Vagina (tissue), 2 donors: ENCODE measurements at regions not wholly inside any gene's neighbourhood (a gene's known extent, or its start where the extent isn't known, plus 50 kb on each side); places are given as distances from the start of the nearest gene placed in this dataset.

ENCODE experiments used
- DNase-seq, 2 donors: peaks; one replicate each; pipeline ENCODE4 v3.0.0-alpha.2; 2017; ENCODE audit errors: extremely low spot score in 2 of 2
- H3K27ac ChIP-seq: fragments of 200-600 bp; sonication (generic); one replicate; pipeline ENCODE4 v1.5.1; 2019
- H3K27me3 ChIP-seq: fragments of 200-600 bp; sonication (generic); one replicate; pipeline ENCODE4 v1.5.1; 2019
- H3K36me3 ChIP-seq, 2 donors: fragments of 200-600 bp; sonication (generic); one replicate each; pipeline ENCODE4 v1.5.1; 2017 to 2019
- H3K4me1 ChIP-seq: fragments of 200-600 bp; sonication (generic); one replicate; pipeline ENCODE4 v1.5.1; 2019
- H3K4me3 ChIP-seq, 2 donors: fragments of 200-600 bp; sonication (generic); 1 replicate in 1 of 2; 2 replicates in 1 of 2; pipeline ENCODE4 v1.5.1; 2016 to 2019
- H3K9me3 ChIP-seq: fragments of 200-600 bp; sonication (generic); one replicate; pipeline ENCODE4 v1.5.1; 2019
- POLR2A ChIP-seq, 2 donors: fragments of 450-650 bp; IDR thresholded peaks; one replicate each; pipeline ENCODE4 v1.6.1; 2017; ENCODE audit warnings: antibody characterized with exemption in 2 of 2, mild to moderate bottlenecking in 2 of 2, moderate library complexity in 2 of 2
- POLR2AphosphoS5 ChIP-seq, 2 donors: sonication (generic); formaldehyde crosslinking; IDR thresholded peaks; one replicate each; pipeline ENCODE4 v1.9.0; 2017; ENCODE audit warnings: antibody characterized with exemption in 2 of 2, mild to moderate bottlenecking in 2 of 2, low read depth in 1 of 2; ENCODE audit not compliant: insufficient read depth in 1 of 2
- intact Hi-C: fragments of 100-400 bp; cut with DNase I; formaldehyde crosslinking; loops from one replicate; pipeline ENCODE4 v1.15.1; 2023
- TF ChIP-seq, protein P1 (sequence below), 3 experiments: fragments of 450-650 bp in 2 of 3; fragments of 200-600 bp in 1 of 3; sonication (generic) in 1 of 3; IDR thresholded peaks; one replicate each; pipeline ENCODE4 v1.5.1; 2017 to 2019; ENCODE audit warnings: antibody characterized with exemption in 3 of 3, mild to moderate bottlenecking in 2 of 3, moderate library complexity in 2 of 3

DNA sequence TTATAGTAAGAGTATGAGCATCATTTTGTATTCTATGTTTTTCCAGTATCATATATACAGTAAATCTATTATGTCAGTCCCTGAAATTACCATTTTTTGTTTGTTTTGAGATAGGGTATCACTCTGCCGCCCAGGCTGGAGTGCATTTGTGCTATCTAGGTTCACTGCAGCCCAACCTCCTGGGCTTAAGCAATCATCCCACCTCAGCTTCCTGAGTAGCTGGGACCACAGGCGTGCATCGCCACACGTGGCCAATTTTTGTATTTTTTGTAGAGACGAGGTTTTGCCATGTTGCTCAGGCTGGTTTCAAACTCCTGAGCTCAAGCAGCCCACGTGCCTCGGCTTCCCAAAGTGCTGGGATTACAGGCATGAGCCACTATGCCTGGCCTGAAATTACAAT, 85.6 kb downstream of the ZNF330 start:
- DNase-seq = no peak
- no peak overlapping the region for H3K4me3 ChIP-seq
- H3K27me3 ChIP-seq = no peaks in the 10 kb centered on the region
- H3K9me3 ChIP-seq = no peaks in the 10 kb centered on the region
- TF ChIP-seq POLR2A (IDR thresholded peaks at IDR 0.05) (no peak), POLR2AphosphoS5 (IDR thresholded peaks at IDR 0.05; ENCODE audit: insufficient read depth in 1 of 2, low read depth in 1 of 2) (no peak)
- TF ChIP-seq, protein P1, sequence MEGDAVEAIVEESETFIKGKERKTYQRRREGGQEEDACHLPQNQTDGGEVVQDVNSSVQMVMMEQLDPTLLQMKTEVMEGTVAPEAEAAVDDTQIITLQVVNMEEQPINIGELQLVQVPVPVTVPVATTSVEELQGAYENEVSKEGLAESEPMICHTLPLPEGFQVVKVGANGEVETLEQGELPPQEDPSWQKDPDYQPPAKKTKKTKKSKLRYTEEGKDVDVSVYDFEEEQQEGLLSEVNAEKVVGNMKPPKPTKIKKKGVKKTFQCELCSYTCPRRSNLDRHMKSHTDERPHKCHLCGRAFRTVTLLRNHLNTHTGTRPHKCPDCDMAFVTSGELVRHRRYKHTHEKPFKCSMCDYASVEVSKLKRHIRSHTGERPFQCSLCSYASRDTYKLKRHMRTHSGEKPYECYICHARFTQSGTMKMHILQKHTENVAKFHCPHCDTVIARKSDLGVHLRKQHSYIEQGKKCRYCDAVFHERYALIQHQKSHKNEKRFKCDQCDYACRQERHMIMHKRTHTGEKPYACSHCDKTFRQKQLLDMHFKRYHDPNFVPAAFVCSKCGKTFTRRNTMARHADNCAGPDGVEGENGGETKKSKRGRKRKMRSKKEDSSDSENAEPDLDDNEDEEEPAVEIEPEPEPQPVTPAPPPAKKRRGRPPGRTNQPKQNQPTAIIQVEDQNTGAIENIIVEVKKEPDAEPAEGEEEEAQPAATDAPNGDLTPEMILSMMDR (IDR thresholded peaks at IDR 0.05) = no peak
- intact Hi-C loops = no loop called here
- H3K36me3 ChIP-seq = no peaks in the 10 kb centered on the region
- H3K4me1 ChIP-seq = no peaks in the 10 kb centered on the region
- H3K27ac ChIP-seq = no peak overlapping the region

DNA sequence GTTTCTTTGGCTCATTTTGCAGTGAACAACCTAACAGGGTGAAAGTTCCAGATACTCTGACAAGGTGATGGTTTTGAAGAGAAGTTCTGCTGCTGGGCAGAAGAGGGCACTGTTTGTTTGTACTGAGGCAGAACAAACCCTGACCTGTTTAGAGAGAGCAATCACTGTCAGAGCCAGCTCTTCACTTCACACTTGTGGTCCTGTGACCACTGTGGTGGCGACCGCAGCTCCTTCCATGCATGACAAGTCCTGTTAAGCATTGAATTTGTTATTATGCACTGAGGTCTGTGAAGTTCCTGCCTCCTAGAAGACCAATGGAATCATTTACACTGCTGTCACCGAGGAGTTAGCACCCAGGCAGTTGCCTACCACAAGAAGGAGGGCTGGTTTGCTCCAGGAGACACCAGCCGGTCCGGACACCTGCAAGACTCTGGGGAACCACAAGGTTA, 86.6 kb downstream of the ZNF330 start:
- DNase-seq = no peak
- Histone ChIP-seq H3K36me3 (no peaks in the 10 kb centered on the region), H3K27ac (no peak overlapping the region), H3K4me3 (no peak overlapping the region), H3K9me3 (no peaks in the 10 kb centered on the region), H3K4me1 (no peaks in the 10 kb centered on the region), H3K27me3 (no peaks in the 10 kb centered on the region)
- no peak for TF ChIP-seq POLR2AphosphoS5 (IDR thresholded peaks at IDR 0.05; ENCODE audit: insufficient read depth in 1 of 2, low read depth in 1 of 2)
- TF ChIP-seq, protein P1 (IDR thresholded peaks at IDR 0.05) = peak in 2 of 3 experiments; percentile 44 to 56
- intact Hi-C loops = no loop called here

DNA sequence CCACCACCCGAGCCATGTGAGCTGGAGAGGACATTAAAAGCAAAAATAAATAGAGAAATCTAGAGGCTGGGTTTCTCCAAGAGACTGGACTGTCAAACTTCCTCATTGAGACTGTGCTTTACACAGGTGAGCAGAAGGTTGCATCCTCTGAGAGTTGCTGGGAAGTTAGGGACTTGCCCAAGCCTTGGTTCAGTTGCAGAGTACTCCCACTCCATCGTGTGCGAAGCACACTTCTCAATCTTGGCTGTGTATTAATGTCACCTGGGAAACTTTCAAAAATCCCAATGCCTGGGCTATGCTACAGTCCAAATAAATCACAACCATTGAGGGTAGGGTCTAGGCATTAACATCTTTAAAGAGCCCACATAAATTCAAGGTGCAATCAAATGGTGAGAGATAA, 89.2 kb downstream of the ZNF330 start:
- DNase-seq = no peak
- no peak overlapping the region for H3K4me3 ChIP-seq
- H3K9me3 ChIP-seq = no peaks in the 10 kb centered on the region
- H3K27me3 ChIP-seq = no peaks in the 10 kb centered on the region
- H3K4me1 ChIP-seq = no peaks in the 10 kb centered on the region
- intact Hi-C loops = no loop called here
- no peak overlapping the region for H3K27ac ChIP-seq
- no peaks in the 10 kb centered on the region for H3K36me3 ChIP-seq
- TF ChIP-seq, protein P1 (IDR thresholded peaks at IDR 0.05) = no peak
- no peak for TF ChIP-seq POLR2AphosphoS5 (IDR thresholded peaks at IDR 0.05; ENCODE audit: insufficient read depth in 1 of 2, low read depth in 1 of 2)
- TF ChIP-seq POLR2A (IDR thresholded peaks at IDR 0.05) = no peak

DNA sequence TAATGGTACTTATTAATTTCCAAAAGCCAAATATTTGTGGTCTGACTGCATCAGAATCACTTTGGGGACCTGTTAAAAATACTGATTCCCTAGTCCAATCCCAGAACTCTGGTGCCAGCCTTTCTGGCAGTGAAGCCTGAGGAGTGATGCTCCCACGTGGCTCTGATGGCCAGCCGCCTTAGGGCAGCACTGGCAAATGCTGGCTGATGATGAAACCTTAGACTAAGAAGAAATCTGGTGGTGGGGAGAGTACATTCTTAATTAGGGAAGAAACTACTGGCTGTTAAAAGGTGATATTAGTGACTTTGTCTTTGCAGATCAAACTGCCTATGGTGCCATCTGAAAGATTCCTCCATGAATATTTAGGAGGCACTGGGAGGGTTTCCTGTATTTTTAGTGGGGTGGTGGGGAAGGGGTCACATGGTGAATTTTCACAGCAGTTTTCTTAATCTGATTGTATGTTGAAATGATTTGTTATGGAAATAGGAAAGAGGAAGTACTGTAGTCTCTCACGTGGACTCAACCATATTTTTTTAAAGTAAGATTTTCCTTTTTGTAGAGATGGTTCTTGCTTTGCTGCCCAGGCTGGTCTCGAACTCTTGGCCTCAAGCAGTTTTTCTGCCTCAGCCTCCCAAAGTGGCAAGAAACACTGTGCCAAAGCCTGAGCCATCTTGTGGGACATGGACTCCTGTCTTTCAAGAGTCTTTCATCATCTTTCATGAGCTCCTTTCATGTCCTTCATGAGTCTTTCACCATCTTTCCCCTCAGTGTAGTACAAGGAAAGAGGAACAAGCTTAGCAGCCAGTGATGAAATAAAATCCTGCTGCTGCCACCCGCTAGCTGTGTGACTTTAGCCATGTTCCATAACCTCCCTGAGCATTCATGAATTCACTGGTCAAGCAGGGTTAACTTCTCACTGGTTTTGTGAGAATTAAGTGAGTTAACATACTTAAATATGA, 90.8 kb downstream of the ZNF330 start:
- DNase-seq = no peak
- Histone ChIP-seq H3K27ac (no peak overlapping the region), H3K4me3 (no peak overlapping the region), H3K9me3 (no peaks in the 10 kb centered on the region), H3K27me3 (no peaks in the 10 kb centered on the region), H3K36me3 (no peaks in the 10 kb centered on the region), H3K4me1 (no peaks in the 10 kb centered on the region)
- intact Hi-C loops = no loop called here
- TF ChIP-seq, protein P1 (IDR thresholded peaks at IDR 0.05) = no peak
- no peak for TF ChIP-seq POLR2AphosphoS5 (IDR thresholded peaks at IDR 0.05; ENCODE audit: insufficient read depth in 1 of 2, low read depth in 1 of 2)
- TF ChIP-seq POLR2A (IDR thresholded peaks at IDR 0.05) = no peak

DNA sequence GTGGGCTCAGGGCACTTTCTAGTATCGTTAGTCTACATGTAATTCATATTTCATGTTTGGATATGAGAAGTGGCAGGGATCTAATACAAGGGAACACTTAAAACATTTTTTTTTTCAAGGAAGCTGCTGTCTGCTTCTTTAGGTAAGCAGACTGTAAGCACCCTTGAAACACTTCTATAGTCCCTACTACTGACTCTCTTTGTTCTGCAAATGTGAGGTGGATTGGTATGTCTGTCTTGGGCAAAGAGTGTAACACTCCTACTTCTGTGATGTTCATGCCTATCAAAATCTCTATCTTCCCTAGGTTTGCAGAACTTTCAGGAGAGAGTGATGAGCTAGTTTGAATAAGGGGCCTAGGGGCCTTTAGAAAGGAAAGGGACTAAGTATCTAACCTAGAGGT, 93.9 kb downstream of the ZNF330 start:
- no peaks in the 10 kb centered on the region for H3K27me3 ChIP-seq
- no peaks in the 10 kb centered on the region for H3K4me1 ChIP-seq
- no peak overlapping the region for H3K27ac ChIP-seq
- intact Hi-C loops = no loop called here
- no peak overlapping the region for H3K4me3 ChIP-seq
- no peak for DNase-seq
- TF ChIP-seq, protein P1 (IDR thresholded peaks at IDR 0.05) = no peak
- TF ChIP-seq POLR2A (IDR thresholded peaks at IDR 0.05) = no peak
- H3K9me3 ChIP-seq = no peaks in the 10 kb centered on the region
- no peaks in the 10 kb centered on the region for H3K36me3 ChIP-seq
